Left lung (tissue), 4 donors: ENCODE measurements at regions not wholly inside any gene's neighbourhood (a gene's known extent, or its start where the extent isn't known, plus 50 kb on each side); places are given as distances from the start of the nearest gene placed in this dataset.

Experiments used
- ATAC-seq: fragments of 200-7000 bp; cut with Tn5 transposase; one replicate; pipeline ENCODE4 v1.9.1; 2020; ENCODE audit warnings: moderate library complexity
- DNase-seq, 4 donors: peaks; one replicate each; pipeline ENCODE4 v3.0.0-alpha.2; 2013 to 2020
- H3K27ac ChIP-seq, 2 donors: fragments of 200-600 bp; sonication (generic) in 1 of 2; one replicate each; pipeline versions ENCODE4 v1.5.0 to v1.8.0; 2020 to 2021
- H3K27me3 ChIP-seq, 2 donors: fragments of 200-600 bp; sonication (generic) in 1 of 2; one replicate each; pipeline versions ENCODE4 v1.5.0 to v1.8.0; 2020 to 2021
- H3K36me3 ChIP-seq, 2 donors: fragments of 200-600 bp; sonication (generic) in 1 of 2; one replicate each; pipeline versions ENCODE4 v1.5.0 to v1.8.0; 2020 to 2021
- H3K4me1 ChIP-seq, 2 donors: fragments of 200-600 bp; one replicate each; pipeline ENCODE4 v1.8.0; 2021
- H3K4me3 ChIP-seq, 2 donors: fragments of 200-600 bp; sonication (generic) in 1 of 2; one replicate each; pipeline versions ENCODE4 v1.5.0 to v1.8.0; 2020 to 2021; ENCODE audit warnings: mild to moderate bottlenecking in 1 of 2
- H3K9me3 ChIP-seq, 2 donors: fragments of 200-600 bp; sonication (generic) in 1 of 2; one replicate each; pipeline versions ENCODE4 v1.5.0 to v1.8.0; 2020 to 2021
- CTCF ChIP-seq, 2 donors: fragments of 200-600 bp; sonication (generic) in 1 of 2; IDR thresholded peaks; one replicate each; pipeline versions ENCODE4 v1.5.0 to v1.8.0; 2021; ENCODE audit warnings: antibody characterized with exemption in 2 of 2
- intact Hi-C, 2 donors: fragments of 100-400 bp; cut with DNase I; formaldehyde crosslinking; loops; one replicate each; pipeline versions ENCODE4 v1.11.2 to v1.14.2; 2022
- donor health status: DM: no; HTN: yes; CAD: no.
- donor health status: DM: no; HTN: no; CAD: no.

GRCh38 chr20:60791823-60792222, 460.2 kb upstream of the CDH4 start:
- intact Hi-C loops, result no loop called here
- H3K27me3 ChIP-seq, result peaks cover 0 to 5% of the 10 kb centered on the region in 2 donors
- no peaks in the 10 kb centered on the region for H3K4me1 ChIP-seq
- H3K4me3 ChIP-seq, result no peak overlapping the region
- no peak overlapping the region for H3K27ac ChIP-seq
- H3K9me3 ChIP-seq, result no peaks in the 10 kb centered on the region
- DNase-seq (no peak), ATAC-seq (no peak)
- H3K36me3 ChIP-seq, result no peaks in the 10 kb centered on the region
- no peak for TF ChIP-seq CTCF (IDR thresholded peaks at IDR 0.05)

GRCh38 chr20:60792941-60793340, 459.1 kb upstream of the CDH4 start:
- ATAC-seq (no peak), DNase-seq (no peak)
- H3K4me3 ChIP-seq, result no peak overlapping the region
- H3K4me1 ChIP-seq, result no peaks in the 10 kb centered on the region
- intact Hi-C loops, result no loop called here
- H3K36me3 ChIP-seq, result no peaks in the 10 kb centered on the region
- TF ChIP-seq CTCF (IDR thresholded peaks at IDR 0.05), result no peak
- no peak overlapping the region for H3K27ac ChIP-seq
- H3K27me3 ChIP-seq, result peaks cover 0 to 5% of the 10 kb centered on the region in 2 donors
- no peaks in the 10 kb centered on the region for H3K9me3 ChIP-seq

- intact Hi-C loops, result no loop called here
- TF ChIP-seq CTCF (IDR thresholded peaks at IDR 0.05), result no peak
- ATAC-seq, result no peak
Observed at GRCh38 chr20:60794674-60795073, 457.4 kb upstream of the CDH4 start.

GRCh38 chr20:60795651-60796050, 456.4 kb upstream of the CDH4 start:
- intact Hi-C loops, result no loop called here
- no peak overlapping the region for H3K4me3 ChIP-seq
- H3K27me3 ChIP-seq, result peaks cover 0 to 5% of the 10 kb centered on the region in 2 donors
- H3K4me1 ChIP-seq, result no peaks in the 10 kb centered on the region
- no peak for TF ChIP-seq CTCF (IDR thresholded peaks at IDR 0.05)
- no peak for DNase-seq
- H3K9me3 ChIP-seq, result peaks cover 0 to 12% of the 10 kb centered on the region in 2 donors
- H3K36me3 ChIP-seq, result no peaks in the 10 kb centered on the region
- no peak overlapping the region for H3K27ac ChIP-seq
- no peak for ATAC-seq

More at GRCh38 chr20:60794674-60795073, 457.4 kb upstream of the CDH4 start:
- no peaks in the 10 kb centered on the region for H3K36me3 ChIP-seq
- H3K4me3 ChIP-seq, result no peak overlapping the region
- H3K9me3 ChIP-seq, result peaks cover 0 to 2% of the 10 kb centered on the region in 2 donors
- no peak overlapping the region for H3K27ac ChIP-seq
- H3K27me3 ChIP-seq, result peaks cover 0 to 5% of the 10 kb centered on the region in 2 donors
- H3K4me1 ChIP-seq, result no peaks in the 10 kb centered on the region
- no peak for DNase-seq

GRCh38 chr20:60800185-60800584, 451.9 kb upstream of the CDH4 start:
- no peak for TF ChIP-seq CTCF (IDR thresholded peaks at IDR 0.05)
- Histone ChIP-seq H3K4me1 (no peaks in the 10 kb centered on the region), H3K27ac (no peak overlapping the region)

More at GRCh38 chr20:60800185-60800584, 451.9 kb upstream of the CDH4 start:
- Histone ChIP-seq H3K36me3 (no peaks in the 10 kb centered on the region), H3K4me3 (no peak overlapping the region), H3K27me3 (peaks cover 0 to 9% of the 10 kb centered on the region in 2 donors), H3K9me3 (peaks cover 0 to 17% of the 10 kb centered on the region in 2 donors)
- no peak for ATAC-seq
- no peak for DNase-seq
- intact Hi-C loops, result no loop called here
